HG03457 (cell line): ENCODE measurements at regions not wholly inside any gene's neighbourhood (a gene's known extent, or its start where the extent isn't known, plus 50 kb on each side); places are given as distances from the start of the nearest gene placed in this dataset.

Source experiments
- ATAC-seq: cut with Tn5 transposase; IDR thresholded peaks from one replicate; pipeline ENCODE4 v1.9.1; 2021; ENCODE audit warnings: moderate number of reproducible peaks; ENCODE audit not compliant: unreplicated experiment

- no peak for ATAC-seq
Observed at GRCh38 chr4:166259081-166259480, 386.0 kb downstream of the TLL1 start.

- ATAC-seq = no peak
Observed at GRCh38 chr4:166274136-166274761, 401.2 kb downstream of the TLL1 start.

GRCh38 chr4:166274775-166275174 lies 401.7 kb downstream of the TLL1 start:
- no peak for ATAC-seq

- no peak for ATAC-seq
Observed at GRCh38 chr4:166277401-166277800, 404.4 kb downstream of the TLL1 start.

GRCh38 chr4:166277853-166278252 lies 404.8 kb downstream of the TLL1 start:
- ATAC-seq = no peak

GRCh38 chr4:166279261-166279660 lies 406.2 kb downstream of the TLL1 start:
- no peak for ATAC-seq

- ATAC-seq = no peak
Observed at GRCh38 chr4:166280642-166281041, 407.6 kb downstream of the TLL1 start.

- no peak for ATAC-seq
Observed at GRCh38 chr4:166282081-166282770, 409.2 kb downstream of the TLL1 start.

GRCh38 chr4:166284221-166284620 lies 411.2 kb downstream of the TLL1 start:
- ATAC-seq = no peak

- no peak for ATAC-seq
Observed at GRCh38 chr4:166290426-166290825, 417.4 kb downstream of the TLL1 start.

GRCh38 chr4:166293556-166293955 lies 420.5 kb downstream of the TLL1 start:
- no peak for ATAC-seq

- ATAC-seq = no peak
Observed at GRCh38 chr4:166301266-166301665, 428.2 kb downstream of the TLL1 start.

- ATAC-seq = no peak
Observed at GRCh38 chr4:166308647-166309046, 435.6 kb downstream of the TLL1 start.

GRCh38 chr4:166309286-166309685 lies 436.2 kb downstream of the TLL1 start:
- ATAC-seq = no peak

- no peak for ATAC-seq
Observed at GRCh38 chr4:166311169-166311568, 438.1 kb downstream of the TLL1 start.

GRCh38 chr4:166312166-166312565 lies 439.1 kb downstream of the TLL1 start:
- ATAC-seq = no peak

- ATAC-seq = no peak
Observed at GRCh38 chr4:166314902-166315301, 441.9 kb downstream of the TLL1 start.

GRCh38 chr4:166315721-166316467 lies 442.9 kb downstream of the TLL1 start:
- no peak for ATAC-seq

- ATAC-seq = no peak
Observed at GRCh38 chr4:166318810-166319525, 445.9 kb downstream of the TLL1 start.

GRCh38 chr4:166323250-166323649 lies 450.2 kb downstream of the TLL1 start:
- ATAC-seq = no peak

GRCh38 chr4:166324321-166324720 lies 451.3 kb downstream of the TLL1 start:
- ATAC-seq = no peak
